ENCODE measurements at regions not wholly inside any gene's neighbourhood (a gene's known extent, or its start where the extent isn't known, plus 50 kb on each side); places are given as distances from the start of the nearest gene placed in this dataset.

- POLR2A ChIA-PET: no interaction called here
- H3K27ac Mint-ChIP-seq (ENCODE audit: unreplicated experiment): no peak overlapping the region
These were observed 805.6 kb upstream of the KLHL29 start for GRCh38 chr2:22579341-22579740.

GRCh38 chr2:22582107-22582506 is 802.9 kb upstream of the KLHL29 start:
- Mint-ChIP-seq H3K4me1 (ENCODE audit: low read depth, unreplicated experiment) (no peaks in the 10 kb centered on the region), H3K27me3 (ENCODE audit: insufficient read depth, unreplicated experiment) (no peaks in the 10 kb centered on the region), H3K9me3 (ENCODE audit: unreplicated experiment) (peaks cover 26% of the 10 kb centered on the region), H3K36me3 (ENCODE audit: insufficient read depth, unreplicated experiment) (no peaks in the 10 kb centered on the region), H3K4me3 (ENCODE audit: unreplicated experiment) (no peak overlapping the region), H3K27ac (ENCODE audit: unreplicated experiment) (no peak overlapping the region)
- ChIA-PET CTCF (no interaction called here), POLR2A (no interaction called here)
- H3K4me3 ChIP-seq (ENCODE audit: low read depth, low read length): no peak overlapping the region
- no peaks in the 10 kb centered on the region for H3K27me3 ChIP-seq (replicated peaks; ENCODE audit: control insufficient read depth, insufficient read depth, low read length)
- intact Hi-C loops (cut with micrococcal nuclease; ENCODE audit: unreplicated experiment): no loop called here
- TF ChIP-seq CTCF (IDR thresholded peaks at IDR 0.05; ENCODE audit: insufficient read depth in 1 of 2, low read depth in 1 of 2, low read length in 1 of 2, severe bottlenecking in 1 of 2, unreplicated experiment in 1 of 2): no peak
- no peaks in the 10 kb centered on the region for H3K4me1 ChIP-seq
- H3K9me3 ChIP-seq: peaks cover 12% of the 10 kb centered on the region
- H3K36me3 ChIP-seq (ENCODE audit: control insufficient read depth, insufficient read depth, low read length): no peaks in the 10 kb centered on the region
- no TSS peak for BruUV-seq (replicated peaks)
- DNase-seq: no peak

More at GRCh38 chr2:22579341-22579740, 805.6 kb upstream of the KLHL29 start:
- H3K27me3 Mint-ChIP-seq (ENCODE audit: insufficient read depth, unreplicated experiment): no peaks in the 10 kb centered on the region
- intact Hi-C loops (cut with micrococcal nuclease; ENCODE audit: unreplicated experiment): no loop called here
- no TSS peak for BruUV-seq (replicated peaks)
- CTCF ChIA-PET: no interaction called here
- H3K9me3 Mint-ChIP-seq (ENCODE audit: unreplicated experiment): peaks cover 26% of the 10 kb centered on the region
- H3K4me3 Mint-ChIP-seq (ENCODE audit: unreplicated experiment): no peak overlapping the region
- Histone ChIP-seq H3K36me3 (ENCODE audit: control insufficient read depth, insufficient read depth, low read length) (no peaks in the 10 kb centered on the region), H3K27me3 (replicated peaks; ENCODE audit: control insufficient read depth, insufficient read depth, low read length) (no peaks in the 10 kb centered on the region), H3K4me1 (no peaks in the 10 kb centered on the region), H3K9me3 (peaks cover 12% of the 10 kb centered on the region), H3K4me3 (ENCODE audit: low read depth, low read length) (no peak overlapping the region)
- H3K36me3 Mint-ChIP-seq (ENCODE audit: insufficient read depth, unreplicated experiment): no peaks in the 10 kb centered on the region
- TF ChIP-seq CTCF (IDR thresholded peaks at IDR 0.05; ENCODE audit: insufficient read depth in 1 of 2, low read depth in 1 of 2, low read length in 1 of 2, severe bottlenecking in 1 of 2, unreplicated experiment in 1 of 2): no peak
- H3K4me1 Mint-ChIP-seq (ENCODE audit: low read depth, unreplicated experiment): no peaks in the 10 kb centered on the region
- DNase-seq: no peak

GRCh38 chr2:22596306-22596705 is 788.7 kb upstream of the KLHL29 start:
- H3K36me3 Mint-ChIP-seq (ENCODE audit: insufficient read depth, unreplicated experiment): no peaks in the 10 kb centered on the region
- no peak overlapping the region for H3K4me3 ChIP-seq (ENCODE audit: low read depth, low read length)
- no peak for TF ChIP-seq CTCF (IDR thresholded peaks at IDR 0.05; ENCODE audit: insufficient read depth in 1 of 2, low read depth in 1 of 2, low read length in 1 of 2, severe bottlenecking in 1 of 2, unreplicated experiment in 1 of 2)
- no TSS peak for BruUV-seq (replicated peaks)
- intact Hi-C loops (cut with micrococcal nuclease; ENCODE audit: unreplicated experiment): no loop called here
- CTCF ChIA-PET: no interaction called here
- H3K27ac Mint-ChIP-seq (ENCODE audit: unreplicated experiment): no peak overlapping the region
- POLR2A ChIA-PET: no interaction called here
- H3K27me3 Mint-ChIP-seq (ENCODE audit: insufficient read depth, unreplicated experiment): no peaks in the 10 kb centered on the region
- no peaks in the 10 kb centered on the region for H3K27me3 ChIP-seq (replicated peaks; ENCODE audit: control insufficient read depth, insufficient read depth, low read length)
- no peaks in the 10 kb centered on the region for H3K4me1 Mint-ChIP-seq (ENCODE audit: low read depth, unreplicated experiment)
- H3K4me3 Mint-ChIP-seq (ENCODE audit: unreplicated experiment): no peak overlapping the region
- H3K36me3 ChIP-seq (ENCODE audit: control insufficient read depth, insufficient read depth, low read length): no peaks in the 10 kb centered on the region
- DNase-seq: no peak
- peaks cover 17% of the 10 kb centered on the region for H3K9me3 Mint-ChIP-seq (ENCODE audit: unreplicated experiment)
- H3K4me1 ChIP-seq: no peaks in the 10 kb centered on the region
- no peaks in the 10 kb centered on the region for H3K9me3 ChIP-seq

Data from Caco-2 (cell line).